Ectodermal cell (in vitro differentiated cells): ENCODE measurements at regions not wholly inside any gene's neighbourhood (a gene's known extent, or its start where the extent isn't known, plus 50 kb on each side); places are given as distances from the start of the nearest gene placed in this dataset.

ENCODE experiments used
- H3K27ac ChIP-seq: 2 replicates; pipeline ENCODE4 v1.7.0; 2013; ENCODE audit warnings: mild to moderate bottlenecking, low read depth, low read length; ENCODE audit not compliant: insufficient read depth, poor library complexity, severe bottlenecking
- H3K27me3 ChIP-seq: 2 replicates; pipeline ENCODE4 v1.7.0; 2013; ENCODE audit warnings: mild to moderate bottlenecking, low read length; ENCODE audit not compliant: insufficient read depth, control insufficient read depth, poor library complexity, severe bottlenecking
- H3K36me3 ChIP-seq: one replicate; pipeline ENCODE4 v1.7.0; 2013; ENCODE audit warnings: low read length; ENCODE audit not compliant: control insufficient read depth, insufficient read depth
- H3K4me1 ChIP-seq: one replicate; pipeline ENCODE4 v1.7.0; 2013; ENCODE audit warnings: low read length; ENCODE audit not compliant: control insufficient read depth, insufficient read depth
- H3K4me3 ChIP-seq: 2 replicates; pipeline ENCODE4 v1.7.0; 2013; ENCODE audit warnings: low read depth, low read length, control low read depth; ENCODE audit not compliant: insufficient read depth
- H3K9me3 ChIP-seq: 2 replicates; pipeline ENCODE4 v1.7.0; 2013; ENCODE audit warnings: mild to moderate bottlenecking, low read length, moderate library complexity; ENCODE audit not compliant: control insufficient read depth
- WGBS, 2 experiments: methylation state at CpG; one replicate each; pipeline ENCODE4 v1.1.7; 2013; ENCODE audit warnings: missing lambda C conversion rate in 2 of 2; 5-methylcytosine and 5-hydroxymethylcytosine counted together

- no peak overlapping the region for H3K4me3 ChIP-seq
- no peak overlapping the region for H3K27ac ChIP-seq
- 93% methylated on average over 4 of the region's 4 CpGs for WGBS, 2 experiments
- H3K27me3 ChIP-seq, result no peaks in the 10 kb centered on the region
- no peaks in the 10 kb centered on the region for H3K9me3 ChIP-seq
- H3K4me1 ChIP-seq, result no peaks in the 10 kb centered on the region
- H3K36me3 ChIP-seq, result no peaks in the 10 kb centered on the region
These were observed 758.4 kb upstream of the GCFC2 start for GRCh38 chr2:76469066-76469465.

- Histone ChIP-seq H3K27me3 (no peaks in the 10 kb centered on the region), H3K9me3 (no peaks in the 10 kb centered on the region), H3K36me3 (no peaks in the 10 kb centered on the region), H3K4me3 (no peak overlapping the region), H3K4me1 (no peaks in the 10 kb centered on the region), H3K27ac (no peak overlapping the region)
- WGBS, 2 experiments, result 98 to 100% methylated on average over 2 of the region's 2 CpGs
These were observed 756.6 kb upstream of the GCFC2 start for GRCh38 chr2:76467326-76467725.

GRCh38 chr2:76464310-76464709, 753.6 kb upstream of the GCFC2 start:
- no peak overlapping the region for H3K27ac ChIP-seq
- WGBS, 2 experiments, result 91 to 95% methylated on average over 2 of the region's 2 CpGs
- H3K4me1 ChIP-seq, result no peaks in the 10 kb centered on the region
- H3K9me3 ChIP-seq, result no peaks in the 10 kb centered on the region
- H3K27me3 ChIP-seq, result no peaks in the 10 kb centered on the region
- H3K4me3 ChIP-seq, result no peak overlapping the region
- no peaks in the 10 kb centered on the region for H3K36me3 ChIP-seq

GRCh38 chr2:76461431-76461830, 750.7 kb upstream of the GCFC2 start:
- no peaks in the 10 kb centered on the region for H3K36me3 ChIP-seq
- no peak overlapping the region for H3K4me3 ChIP-seq
- H3K9me3 ChIP-seq, result no peaks in the 10 kb centered on the region
- no peaks in the 10 kb centered on the region for H3K27me3 ChIP-seq
- no peak overlapping the region for H3K27ac ChIP-seq
- H3K4me1 ChIP-seq, result no peaks in the 10 kb centered on the region
- 87 to 94% methylated on average over 3 of the region's 4 CpGs for WGBS, 2 experiments

GRCh38 chr2:76455910-76456309, 745.2 kb upstream of the GCFC2 start:
- Histone ChIP-seq H3K9me3 (no peaks in the 10 kb centered on the region), H3K4me3 (no peak overlapping the region), H3K27me3 (no peaks in the 10 kb centered on the region), H3K36me3 (no peaks in the 10 kb centered on the region), H3K4me1 (no peaks in the 10 kb centered on the region), H3K27ac (no peak overlapping the region)
- 95% methylated on average over 2 of the region's 2 CpGs; no CpG with 5 or more reads in 1 of the 2 experiments for WGBS, 2 experiments

- WGBS, 2 experiments, result 82 to 88% methylated on average over 1 of the region's 1 CpG
- Histone ChIP-seq H3K4me3 (no peak overlapping the region), H3K4me1 (no peaks in the 10 kb centered on the region), H3K27ac (no peak overlapping the region), H3K9me3 (no peaks in the 10 kb centered on the region), H3K27me3 (no peaks in the 10 kb centered on the region), H3K36me3 (no peaks in the 10 kb centered on the region)
These were observed 739.3 kb upstream of the GCFC2 start for GRCh38 chr2:76450024-76450475.

- 97 to 100% methylated on average over 1 of the region's 1 CpG for WGBS, 2 experiments
- H3K9me3 ChIP-seq, result no peaks in the 10 kb centered on the region
- no peak overlapping the region for H3K27ac ChIP-seq
- no peaks in the 10 kb centered on the region for H3K27me3 ChIP-seq
- no peak overlapping the region for H3K4me3 ChIP-seq
- no peaks in the 10 kb centered on the region for H3K36me3 ChIP-seq
- no peaks in the 10 kb centered on the region for H3K4me1 ChIP-seq
These were observed 738.2 kb upstream of the GCFC2 start for GRCh38 chr2:76448956-76449355.

GRCh38 chr2:76447294-76447693, 736.6 kb upstream of the GCFC2 start:
- Histone ChIP-seq H3K27me3 (no peaks in the 10 kb centered on the region), H3K4me1 (no peaks in the 10 kb centered on the region), H3K9me3 (no peaks in the 10 kb centered on the region), H3K36me3 (no peaks in the 10 kb centered on the region), H3K4me3 (no peak overlapping the region), H3K27ac (no peak overlapping the region)
- WGBS, 2 experiments, result 82 to 91% methylated on average over 3 of the region's 3 CpGs

- no peaks in the 10 kb centered on the region for H3K27me3 ChIP-seq
- H3K4me1 ChIP-seq, result no peaks in the 10 kb centered on the region
- H3K36me3 ChIP-seq, result no peaks in the 10 kb centered on the region
- H3K4me3 ChIP-seq, result no peak overlapping the region
- no peaks in the 10 kb centered on the region for H3K9me3 ChIP-seq
- H3K27ac ChIP-seq, result no peak overlapping the region
These were observed 736.2 kb upstream of the GCFC2 start for GRCh38 chr2:76446872-76447271.

GRCh38 chr2:76445880-76446279, 735.2 kb upstream of the GCFC2 start:
- H3K4me1 ChIP-seq, result no peaks in the 10 kb centered on the region
- no peaks in the 10 kb centered on the region for H3K9me3 ChIP-seq
- H3K4me3 ChIP-seq, result no peak overlapping the region
- 100% methylated on average over 1 to 3 of the region's 3 CpGs for WGBS, 2 experiments
- no peaks in the 10 kb centered on the region for H3K36me3 ChIP-seq
- H3K27ac ChIP-seq, result no peak overlapping the region
- no peaks in the 10 kb centered on the region for H3K27me3 ChIP-seq

GRCh38 chr2:76444732-76445131, 734.0 kb upstream of the GCFC2 start:
- H3K27ac ChIP-seq, result no peak overlapping the region
- H3K4me1 ChIP-seq, result no peaks in the 10 kb centered on the region
- no peaks in the 10 kb centered on the region for H3K9me3 ChIP-seq
- H3K4me3 ChIP-seq, result no peak overlapping the region
- H3K27me3 ChIP-seq, result no peaks in the 10 kb centered on the region
- WGBS, 2 experiments, result 93 to 96% methylated on average over 3 of the region's 3 CpGs
- no peaks in the 10 kb centered on the region for H3K36me3 ChIP-seq
